Spleen (tissue), 11 donors: ENCODE measurements at regions not wholly inside any gene's neighbourhood (a gene's known extent, or its start where the extent isn't known, plus 50 kb on each side); places are given as distances from the start of the nearest gene placed in this dataset.

Experiments used
- DNase-seq: peaks from one replicate; pipeline ENCODE4 v3.0.0-alpha.2; 2020
- H3K27ac ChIP-seq, 8 donors: fragments of 200-600 bp; sonication (generic) in 7 of 8; 1 replicate in 4 of 8; 2 replicates in 4 of 8; pipeline versions ENCODE4 v1.5.0 to v1.8.0; 2016 to 2021; ENCODE audit warnings: inconsistent platforms in 4 of 8, mild to moderate bottlenecking in 4 of 8, moderate library complexity in 1 of 8
- H3K27me3 ChIP-seq, 7 donors: fragments of 200-600 bp; sonication (generic) in 6 of 7; replicated peaks in 1 of 7; 1 replicate in 4 of 7; 2 replicates in 3 of 7; pipeline versions ENCODE4 v1.5.0 to v1.8.0; 2016 to 2021; ENCODE audit warnings: inconsistent platforms in 3 of 7, mild to moderate bottlenecking in 1 of 7
- H3K36me3 ChIP-seq, 6 donors: fragments of 200-600 bp; sonication (generic) in 5 of 6; 1 replicate in 4 of 6; 2 replicates in 2 of 6; pipeline versions ENCODE4 v1.5.0 to v1.8.0; 2016 to 2021; ENCODE audit warnings: inconsistent platforms in 2 of 6
- H3K4me1 ChIP-seq, 6 donors: fragments of 200-600 bp; sonication (generic) in 5 of 6; 1 replicate in 3 of 6; 2 replicates in 3 of 6; pipeline versions ENCODE4 v1.5.0 to v1.8.0; 2016 to 2021; ENCODE audit warnings: inconsistent platforms in 3 of 6
- H3K4me3 ChIP-seq, 8 donors: fragments of 200-600 bp; sonication (generic) in 7 of 8; 1 replicate in 4 of 8; 2 replicates in 4 of 8; pipeline versions ENCODE4 v1.5.0 to v1.8.0; 2016 to 2021; ENCODE audit warnings: inconsistent platforms in 4 of 8, mild to moderate bottlenecking in 4 of 8, moderate library complexity in 2 of 8
- H3K9me3 ChIP-seq, 8 donors: fragments of 200-600 bp; sonication (generic) in 7 of 8; 1 replicate in 4 of 8; 2 replicates in 4 of 8; pipeline versions ENCODE4 v1.5.0 to v1.8.0; 2016 to 2021; ENCODE audit warnings: inconsistent platforms in 4 of 8
- POLR2A ChIP-seq, 3 donors: fragments of 450-650 bp; IDR thresholded peaks; one replicate each; pipeline ENCODE4 v1.5.1; 2017; ENCODE audit warnings: antibody characterized with exemption in 3 of 3, mild to moderate bottlenecking in 1 of 3
- POLR2AphosphoS5 ChIP-seq, 3 donors: sonication (generic); formaldehyde crosslinking; IDR thresholded peaks; one replicate each; pipeline ENCODE4 v1.5.1; 2017; ENCODE audit warnings: antibody characterized with exemption in 3 of 3
- WGBS, 5 donors: extraction: QIAGEN DNeasy Blood & Tissue Kit in 3 of 5; methylation state at CpG; one replicate each; pipeline versions ENCODE4 v1.1.5 to v1.1.7; 2013 to 2018; 5-methylcytosine and 5-hydroxymethylcytosine counted together
- intact Hi-C: fragments of 100-400 bp; cut with DNase I; formaldehyde crosslinking; loops from one replicate; pipeline ENCODE4 v1.15.0; 2023; ENCODE audit warnings: low total_unique reads
- TF ChIP-seq, protein P1 (sequence below), 11 experiments: fragments of 200-600 bp in 7 of 11; fragments of 450-650 bp in 4 of 11; sonication (generic) in 4 of 11; IDR thresholded peaks in 8 of 11; conservative IDR thresholded peaks in 3 of 11; 1 replicate in 7 of 11; 2 replicates in 4 of 11; pipeline versions ENCODE4 v1.4.0 to v1.8.0; 2016 to 2021; ENCODE audit warnings: antibody characterized with exemption in 11 of 11, inconsistent platforms in 4 of 11, mild to moderate bottlenecking in 1 of 11
- donor health status: healthy with polysubstance abuse.
- donor health status: DM: no; HTN: no; CAD: no; lungs with moderate emphysema.
- donor health status: DM: no; HTN: no; CAD: no.
- donor health status: Bipolar disorder and iron deficiency.
- donor health status: healthy.
- donor health status: DM: no; HTN: no; CAD: no.
- donor health status: DM: yes; HTN: yes; CAD: no.

DNA sequence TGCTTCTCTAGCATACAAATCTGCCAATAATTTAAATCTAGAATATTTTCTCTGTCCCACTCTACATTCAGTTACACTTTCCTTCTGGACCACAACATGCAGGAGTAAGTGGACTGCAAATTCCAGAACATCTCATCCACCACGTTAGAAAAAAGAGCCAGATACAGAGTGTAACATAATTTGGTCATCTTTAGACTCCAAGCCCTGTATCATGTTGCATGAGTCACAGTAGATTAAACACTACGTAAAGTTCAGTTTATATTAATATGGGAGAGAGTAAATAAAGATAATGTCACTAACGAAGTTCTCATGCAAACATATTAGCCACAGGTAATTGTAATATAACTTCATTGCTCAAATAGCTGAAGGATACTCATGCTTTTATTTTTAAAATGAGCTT is 327.0 kb downstream of the C6orf118 start:
- Histone ChIP-seq H3K36me3 (no peaks in the 10 kb centered on the region), H3K9me3 (peaks cover 0 to 11% (median 5%) of the 10 kb centered on the region in 8 donors), H3K27me3 (no peaks in the 10 kb centered on the region), H3K4me3 (no peak overlapping the region), H3K27ac (no peak overlapping the region), H3K4me1 (no peaks in the 10 kb centered on the region)
- WGBS, 5 donors: 52 to 77% (median 75%) methylated on average over 3 of the region's 3 CpGs
- TF ChIP-seq POLR2AphosphoS5 (IDR thresholded peaks at IDR 0.05): no peak
- TF ChIP-seq, protein P1, sequence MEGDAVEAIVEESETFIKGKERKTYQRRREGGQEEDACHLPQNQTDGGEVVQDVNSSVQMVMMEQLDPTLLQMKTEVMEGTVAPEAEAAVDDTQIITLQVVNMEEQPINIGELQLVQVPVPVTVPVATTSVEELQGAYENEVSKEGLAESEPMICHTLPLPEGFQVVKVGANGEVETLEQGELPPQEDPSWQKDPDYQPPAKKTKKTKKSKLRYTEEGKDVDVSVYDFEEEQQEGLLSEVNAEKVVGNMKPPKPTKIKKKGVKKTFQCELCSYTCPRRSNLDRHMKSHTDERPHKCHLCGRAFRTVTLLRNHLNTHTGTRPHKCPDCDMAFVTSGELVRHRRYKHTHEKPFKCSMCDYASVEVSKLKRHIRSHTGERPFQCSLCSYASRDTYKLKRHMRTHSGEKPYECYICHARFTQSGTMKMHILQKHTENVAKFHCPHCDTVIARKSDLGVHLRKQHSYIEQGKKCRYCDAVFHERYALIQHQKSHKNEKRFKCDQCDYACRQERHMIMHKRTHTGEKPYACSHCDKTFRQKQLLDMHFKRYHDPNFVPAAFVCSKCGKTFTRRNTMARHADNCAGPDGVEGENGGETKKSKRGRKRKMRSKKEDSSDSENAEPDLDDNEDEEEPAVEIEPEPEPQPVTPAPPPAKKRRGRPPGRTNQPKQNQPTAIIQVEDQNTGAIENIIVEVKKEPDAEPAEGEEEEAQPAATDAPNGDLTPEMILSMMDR (IDR thresholded peaks at IDR 0.05 in 8 of 11, conservative IDR thresholded peaks at IDR 0.05 in 3 of 11): no peak
- no peak for TF ChIP-seq POLR2A (IDR thresholded peaks at IDR 0.05)
- intact Hi-C loops: no loop called here
- DNase-seq: no peak

DNA sequence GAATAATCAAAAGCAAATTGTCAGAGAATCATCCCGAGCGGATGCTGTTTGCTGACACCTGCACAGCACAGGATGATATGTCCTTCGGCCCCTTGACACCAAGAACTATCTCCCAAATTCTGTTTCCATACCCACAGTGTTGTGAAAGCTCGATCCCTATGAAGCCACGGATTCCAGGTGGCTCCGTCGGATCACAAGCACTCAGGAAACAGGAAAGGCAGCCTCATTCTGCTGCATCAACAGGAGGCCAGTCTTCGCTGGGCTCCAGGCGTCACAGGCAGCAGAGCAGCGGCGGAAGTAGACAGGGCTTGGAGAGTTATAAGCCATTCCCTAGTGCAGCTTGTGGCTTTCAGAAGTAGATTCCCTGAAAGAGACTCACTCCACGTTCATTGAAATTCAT is 342.3 kb downstream of the C6orf118 start:
- Histone ChIP-seq H3K9me3 (peaks cover 0 to 16% (median 7%) of the 10 kb centered on the region in 8 donors), H3K36me3 (no peaks in the 10 kb centered on the region), H3K4me3 (no peak overlapping the region), H3K4me1 (no peaks in the 10 kb centered on the region), H3K27ac (no peak overlapping the region), H3K27me3 (no peaks in the 10 kb centered on the region)
- TF ChIP-seq, protein P1 (IDR thresholded peaks at IDR 0.05 in 8 of 11, conservative IDR thresholded peaks at IDR 0.05 in 3 of 11): no peak
- TF ChIP-seq POLR2A (IDR thresholded peaks at IDR 0.05) (no peak), POLR2AphosphoS5 (IDR thresholded peaks at IDR 0.05) (no peak)
- 54 to 66% (median 59%) methylated on average over 12 of the region's 12 CpGs for WGBS, 5 donors
- intact Hi-C loops: no loop called here
- DNase-seq: no peak

DNA sequence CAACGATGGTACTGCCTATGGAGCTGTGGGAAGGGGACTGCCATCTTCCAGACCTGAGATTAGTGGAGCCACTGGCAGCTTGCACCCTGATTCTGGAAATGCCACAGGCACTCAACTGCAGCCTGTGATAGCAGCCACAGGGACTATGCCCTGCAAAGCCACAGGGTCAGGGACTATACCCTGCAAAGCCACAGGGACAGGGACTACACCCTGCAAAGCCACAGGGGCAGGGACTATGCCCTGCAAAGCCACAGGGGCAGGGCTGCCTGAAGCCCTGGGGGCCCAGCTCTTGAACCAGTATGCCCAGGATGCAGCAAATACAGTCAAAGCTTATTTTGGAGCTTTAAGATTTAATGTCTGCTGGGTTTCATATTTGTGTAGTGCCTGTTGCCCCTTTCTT is 346.6 kb downstream of the C6orf118 start:
- TF ChIP-seq POLR2AphosphoS5 (IDR thresholded peaks at IDR 0.05) (no peak), POLR2A (IDR thresholded peaks at IDR 0.05) (no peak)
- TF ChIP-seq, protein P1 (IDR thresholded peaks at IDR 0.05 in 8 of 11, conservative IDR thresholded peaks at IDR 0.05 in 3 of 11): no peak
- Histone ChIP-seq H3K9me3 (peaks cover 0 to 32% (median 16%) of the 10 kb centered on the region in 8 donors), H3K4me3 (no peak overlapping the region), H3K27me3 (no peaks in the 10 kb centered on the region), H3K36me3 (no peaks in the 10 kb centered on the region), H3K27ac (no peak overlapping the region), H3K4me1 (no peaks in the 10 kb centered on the region)
- 43 to 63% (median 58%) methylated on average over 1 of the region's 1 CpG for WGBS, 5 donors
- intact Hi-C loops: no loop called here
- no peak for DNase-seq

DNA sequence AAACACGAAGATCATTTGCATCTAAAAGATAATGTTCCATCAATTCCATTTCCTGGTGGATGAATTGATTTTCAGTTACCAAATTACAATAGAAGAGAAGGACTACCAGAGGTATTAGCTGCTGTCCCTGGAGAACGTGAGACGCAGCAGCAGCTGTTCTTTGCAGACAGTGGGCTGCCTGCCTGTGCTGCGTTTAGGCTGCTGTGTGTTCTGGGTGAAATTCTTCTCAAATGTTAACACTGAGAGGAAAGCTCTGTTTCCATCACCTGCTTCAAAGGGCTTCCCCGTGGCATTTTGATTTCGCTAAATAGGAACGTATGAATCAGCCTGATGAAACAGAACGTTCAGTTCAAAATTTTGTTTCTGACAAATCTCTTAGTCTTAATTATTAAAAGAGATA is 362.2 kb downstream of the C6orf118 start:
- intact Hi-C loops: no loop called here
- no peaks in the 10 kb centered on the region for H3K36me3 ChIP-seq
- H3K27me3 ChIP-seq: no peaks in the 10 kb centered on the region
- H3K27ac ChIP-seq: no peak overlapping the region
- no peak for DNase-seq
- no peak overlapping the region for H3K4me3 ChIP-seq
- WGBS, 5 donors: 72 to 80% (median 78%) methylated on average over 8 of the region's 8 CpGs
- TF ChIP-seq, protein P1 (IDR thresholded peaks at IDR 0.05 in 8 of 11, conservative IDR thresholded peaks at IDR 0.05 in 3 of 11): no peak
- no peak for TF ChIP-seq POLR2A (IDR thresholded peaks at IDR 0.05)
- peaks cover 0 to 7% (median 0%) of the 10 kb centered on the region in 8 donors for H3K9me3 ChIP-seq
- H3K4me1 ChIP-seq: no peaks in the 10 kb centered on the region
